CD14-positive monocyte (primary cell): ENCODE measurements at regions not wholly inside any gene's neighbourhood (a gene's known extent, or its start where the extent isn't known, plus 50 kb on each side); places are given as distances from the start of the nearest gene placed in this dataset.

ENCODE experiments used
- DNase-seq, 3 donors: peaks; one replicate each; pipeline ENCODE4 v3.0.0-alpha.2; 2011 to 2022
- H2AFZ ChIP-seq: 2 replicates; pipeline ENCODE4 v1.6.0; 2012; ENCODE audit warnings: mild to moderate bottlenecking, low read depth, low read length, inconsistent platforms; ENCODE audit not compliant: insufficient read depth, poor library complexity, severe bottlenecking
- H3K27ac ChIP-seq, 2 donors: 1 replicate in 1 of 2; 2 replicates in 1 of 2; pipeline ENCODE4 v1.5.1; 2012 to 2013; ENCODE audit warnings: low read length in 2 of 2, control low read depth in 1 of 2, inconsistent platforms in 1 of 2, low read depth in 1 of 2, mild to moderate bottlenecking in 1 of 2
- H3K27me3 ChIP-seq, 2 donors: one replicate each; pipeline versions ENCODE4 v1.6.0 to v1.6.1; 2011 to 2013; ENCODE audit warnings: low read length in 2 of 2; ENCODE audit not compliant: control insufficient read depth in 2 of 2, insufficient read depth in 2 of 2
- H3K36me3 ChIP-seq, 2 donors: replicated peaks in 1 of 2; 1 replicate in 1 of 2; 2 replicates in 1 of 2; pipeline versions ENCODE4 v1.5.1 to v1.6.1; 2012 to 2013; ENCODE audit warnings: low read length in 2 of 2, control low read depth in 1 of 2, inconsistent platforms in 1 of 2, mild to moderate bottlenecking in 1 of 2; ENCODE audit not compliant: insufficient read depth in 2 of 2, control insufficient read depth in 1 of 2
- H3K4me1 ChIP-seq, 2 donors: 1 replicate in 1 of 2; 2 replicates in 1 of 2; pipeline versions ENCODE4 v1.5.1 to v1.6.1; 2012 to 2013; ENCODE audit warnings: low read length in 2 of 2, control low read depth in 1 of 2, inconsistent platforms in 1 of 2, mild to moderate bottlenecking in 1 of 2, moderate library complexity in 1 of 2; ENCODE audit not compliant: insufficient read depth in 2 of 2, control insufficient read depth in 1 of 2
- H3K4me2 ChIP-seq: replicated peaks from 2 replicates; pipeline ENCODE3; 2012; ENCODE audit warnings: low read length, moderate library complexity, mild to moderate bottlenecking; ENCODE audit not compliant: poor library complexity, severe bottlenecking; ENCODE audit errors: extremely low read depth
- H3K4me3 ChIP-seq, 3 experiments: fragments of 200-600 bp in 1 of 3; sonication (generic) in 1 of 3; replicated peaks in 1 of 3; 1 replicate in 2 of 3; 2 replicates in 1 of 3; pipeline ENCODE4 v1.5.1; 2011 to 2013; ENCODE audit warnings: low read length in 3 of 3, mild to moderate bottlenecking in 3 of 3, control low read depth in 2 of 3, low read depth in 2 of 3, inconsistent platforms in 1 of 3, moderate library complexity in 1 of 3
- H3K79me2 ChIP-seq: 2 replicates; pipeline ENCODE4 v1.6.0; 2012; ENCODE audit warnings: mild to moderate bottlenecking, control low read depth, inconsistent platforms, low read length, moderate library complexity; ENCODE audit not compliant: insufficient read depth
- H3K9ac ChIP-seq: 2 replicates; pipeline ENCODE4 v1.6.0; 2017; ENCODE audit warnings: low read length, mild to moderate bottlenecking; ENCODE audit not compliant: insufficient read depth, poor library complexity, severe bottlenecking
- H3K9me3 ChIP-seq, 2 donors: replicated peaks in 1 of 2; 1 replicate in 1 of 2; 2 replicates in 1 of 2; pipeline versions ENCODE4 v1.5.1 to v1.6.1; 2012 to 2013; ENCODE audit warnings: low read length in 2 of 2, control low read depth in 1 of 2; ENCODE audit not compliant: control insufficient read depth in 1 of 2, insufficient read depth in 1 of 2
- H4K20me1 ChIP-seq: 2 replicates; pipeline ENCODE4 v1.6.0; 2012; ENCODE audit warnings: mild to moderate bottlenecking, low read length, control low read depth, moderate library complexity; ENCODE audit not compliant: insufficient read depth
- H3K27ac Mint-ChIP-seq, 7 donors: one replicate each; pipeline ENCODE4 v1.8.0; 2020; ENCODE audit warnings: mild to moderate bottlenecking in 7 of 7, mixed read lengths in 7 of 7, moderate library complexity in 6 of 7, inconsistent platforms in 2 of 7
- H3K27me3 Mint-ChIP-seq, 3 donors: one replicate each; pipeline ENCODE4 v1.8.0; 2021 to 2022; ENCODE audit warnings: low read depth in 3 of 3, mild to moderate bottlenecking in 3 of 3, mixed read lengths in 3 of 3, moderate library complexity in 3 of 3, inconsistent platforms in 1 of 3
- H3K36me3 Mint-ChIP-seq, 2 donors: one replicate each; pipeline ENCODE4 v1.8.0; 2020; ENCODE audit warnings: mixed read lengths in 2 of 2, inconsistent platforms in 1 of 2, mild to moderate bottlenecking in 1 of 2
- H3K4me1 Mint-ChIP-seq: one replicate; pipeline ENCODE4 v1.8.0; 2020; ENCODE audit warnings: mild to moderate bottlenecking, mixed read lengths
- H3K4me3 Mint-ChIP-seq, 2 donors: one replicate each; pipeline ENCODE4 v1.8.0; 2020; ENCODE audit warnings: mild to moderate bottlenecking in 2 of 2, mixed read lengths in 2 of 2, moderate library complexity in 1 of 2
- H3K9me3 Mint-ChIP-seq, 7 donors: one replicate each; pipeline ENCODE4 v1.8.0; 2020 to 2022; ENCODE audit warnings: mixed read lengths in 7 of 7, mild to moderate bottlenecking in 6 of 7, moderate library complexity in 6 of 7, inconsistent platforms in 2 of 7
- WGBS: methylation state at CpG from one replicate; pipeline ENCODE4 v1.1.5; 2013; ENCODE audit warnings: missing lambda C conversion rate; ENCODE audit not compliant: insufficient coverage; 5-methylcytosine and 5-hydroxymethylcytosine counted together
- intact Hi-C, 2 donors: fragments of 100-400 bp; cut with micrococcal nuclease; formaldehyde crosslinking; loops; one replicate each; pipeline versions ENCODE4 v1.15.0 to v1.15.1; 2023
- TF ChIP-seq, protein P1 (sequence below): fragments of 200-600 bp; IDR thresholded peaks from one replicate; pipeline ENCODE4 v1.8.0; 2022; ENCODE audit warnings: antibody characterized with exemption, mild to moderate bottlenecking

DNA sequence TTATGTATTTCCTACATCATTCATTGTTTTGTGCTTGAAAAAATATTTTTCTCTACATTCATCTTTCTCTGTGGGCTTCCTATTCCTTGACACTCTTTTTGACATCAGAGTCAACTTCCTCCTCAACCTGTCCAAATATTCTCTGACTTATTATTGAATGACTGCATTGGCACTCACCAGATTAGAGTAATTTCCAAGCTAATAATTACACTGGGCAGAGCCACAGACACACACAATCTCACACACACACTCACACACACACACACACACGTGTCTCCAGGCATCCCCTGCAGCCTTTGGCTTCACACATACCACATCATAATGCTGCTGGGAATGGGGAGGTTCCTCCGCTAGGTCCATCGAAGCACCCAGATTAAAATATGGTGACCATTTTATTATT, 184.5 kb downstream of the SYK start:
- H3K9me3 ChIP-seq, result no peaks in the 10 kb centered on the region
- Mint-ChIP-seq H3K27me3 (peaks cover 0 to 3% (median 1%) of the 10 kb centered on the region in 3 donors), H3K9me3 (peaks cover 0 to 4% (median 0%) of the 10 kb centered on the region in 7 donors), H3K27ac (no peak overlapping the region), H3K36me3 (no peaks in the 10 kb centered on the region), H3K4me3 (no peak overlapping the region), H3K4me1 (no peaks in the 10 kb centered on the region)
- H3K27me3 ChIP-seq, result no peaks in the 10 kb centered on the region
- no peak overlapping the region for H2AFZ ChIP-seq
- no peak for DNase-seq
- H3K9ac ChIP-seq, result no peak overlapping the region
- H3K27ac ChIP-seq, result no peak overlapping the region
- no CpG with 5 or more reads among the region's 3 CpGs for WGBS
- no peaks in the 10 kb centered on the region for H3K79me2 ChIP-seq
- H3K4me2 ChIP-seq, result no peak overlapping the region
- no peaks in the 10 kb centered on the region for H4K20me1 ChIP-seq
- intact Hi-C loops, result no loop called here
- no peaks in the 10 kb centered on the region for H3K36me3 ChIP-seq
- TF ChIP-seq, protein P1, sequence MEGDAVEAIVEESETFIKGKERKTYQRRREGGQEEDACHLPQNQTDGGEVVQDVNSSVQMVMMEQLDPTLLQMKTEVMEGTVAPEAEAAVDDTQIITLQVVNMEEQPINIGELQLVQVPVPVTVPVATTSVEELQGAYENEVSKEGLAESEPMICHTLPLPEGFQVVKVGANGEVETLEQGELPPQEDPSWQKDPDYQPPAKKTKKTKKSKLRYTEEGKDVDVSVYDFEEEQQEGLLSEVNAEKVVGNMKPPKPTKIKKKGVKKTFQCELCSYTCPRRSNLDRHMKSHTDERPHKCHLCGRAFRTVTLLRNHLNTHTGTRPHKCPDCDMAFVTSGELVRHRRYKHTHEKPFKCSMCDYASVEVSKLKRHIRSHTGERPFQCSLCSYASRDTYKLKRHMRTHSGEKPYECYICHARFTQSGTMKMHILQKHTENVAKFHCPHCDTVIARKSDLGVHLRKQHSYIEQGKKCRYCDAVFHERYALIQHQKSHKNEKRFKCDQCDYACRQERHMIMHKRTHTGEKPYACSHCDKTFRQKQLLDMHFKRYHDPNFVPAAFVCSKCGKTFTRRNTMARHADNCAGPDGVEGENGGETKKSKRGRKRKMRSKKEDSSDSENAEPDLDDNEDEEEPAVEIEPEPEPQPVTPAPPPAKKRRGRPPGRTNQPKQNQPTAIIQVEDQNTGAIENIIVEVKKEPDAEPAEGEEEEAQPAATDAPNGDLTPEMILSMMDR, result no peak
- H3K4me1 ChIP-seq, result no peaks in the 10 kb centered on the region
- no peak overlapping the region for H3K4me3 ChIP-seq

DNA sequence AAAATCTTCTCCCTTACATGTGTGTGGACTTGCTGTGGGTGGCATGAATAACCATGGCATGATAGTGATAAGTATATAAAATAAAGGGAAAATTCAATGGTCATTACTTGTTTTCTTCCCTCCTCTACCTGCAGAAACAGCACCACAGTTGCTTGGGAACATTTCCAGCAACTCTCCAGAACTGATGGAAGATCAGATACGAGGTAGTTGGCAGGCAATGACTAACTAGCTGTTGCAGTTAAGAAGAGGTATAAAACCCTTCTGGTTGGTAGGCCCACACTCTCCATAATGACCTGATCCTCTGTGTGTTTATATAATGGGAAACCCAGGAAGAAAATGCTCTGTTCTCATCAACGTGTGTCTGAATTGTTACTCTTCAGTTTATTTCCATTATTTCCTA, 185.9 kb downstream of the SYK start:
- Mint-ChIP-seq H3K4me3 (no peak overlapping the region), H3K27me3 (peaks cover 0 to 3% (median 1%) of the 10 kb centered on the region in 3 donors), H3K27ac (no peak overlapping the region), H3K36me3 (no peaks in the 10 kb centered on the region), H3K4me1 (no peaks in the 10 kb centered on the region), H3K9me3 (peaks cover 0 to 4% (median 0%) of the 10 kb centered on the region in 7 donors)
- Histone ChIP-seq H3K79me2 (no peaks in the 10 kb centered on the region), H3K27ac (no peak overlapping the region), H3K4me3 (no peak overlapping the region), H3K9ac (no peak overlapping the region), H3K27me3 (no peaks in the 10 kb centered on the region), H2AFZ (no peak overlapping the region), H3K4me2 (no peak overlapping the region), H3K36me3 (no peaks in the 10 kb centered on the region), H3K4me1 (no peaks in the 10 kb centered on the region), H4K20me1 (no peaks in the 10 kb centered on the region), H3K9me3 (no peaks in the 10 kb centered on the region)
- TF ChIP-seq, protein P1, result no peak
- DNase-seq, result no peak
- no CpG with 5 or more reads among the region's 2 CpGs for WGBS
- intact Hi-C loops, result no loop called here
